ENCODE measurements at regions not wholly inside any gene's neighbourhood (a gene's known extent, or its start where the extent isn't known, plus 50 kb on each side); places are given as distances from the start of the nearest gene placed in this dataset.
A peak's percentile ranks its signal among the peaks of the same experiment; 100 is the strongest.
"Not testable (repeated sequence)": the region's sequence is repeated elsewhere in the genome, so short reads cannot be mapped to it uniquely, and the experiment has no call there.

GRCh38 chr6:10180138-10181074 lies 234.5 kb downstream of the TFAP2A start:
- DNase-seq (ENCODE audit: low spot score) = no peak

- DNase-seq (ENCODE audit: low spot score) = no peak
Measured at GRCh38 chr6:10177704-10178103, 237.2 kb downstream of the TFAP2A start.

GRCh38 chr6:10175362-10175761 lies 239.5 kb downstream of the TFAP2A start:
- DNase-seq (ENCODE audit: low spot score) = no peak

- DNase-seq (ENCODE audit: low spot score) = no peak
Measured at GRCh38 chr6:10174761-10175160, 240.1 kb downstream of the TFAP2A start.

- no peak for DNase-seq (ENCODE audit: low spot score)
Measured at GRCh38 chr6:10174056-10174455, 240.8 kb downstream of the TFAP2A start.

GRCh38 chr6:10171706-10172105 lies 243.2 kb downstream of the TFAP2A start:
- not testable (repeated sequence) for DNase-seq (ENCODE audit: low spot score)

- no peak for DNase-seq (ENCODE audit: low spot score)
Measured at GRCh38 chr6:10170816-10171215, 244.1 kb downstream of the TFAP2A start.

- no peak for DNase-seq (ENCODE audit: low spot score)
Measured at GRCh38 chr6:10166031-10166430, 248.8 kb downstream of the TFAP2A start.

- no peak for DNase-seq (ENCODE audit: low spot score)
Measured at GRCh38 chr6:10163203-10163962, 251.5 kb downstream of the TFAP2A start.

GRCh38 chr6:10156875-10157274 lies 258.0 kb downstream of the TFAP2A start:
- DNase-seq (ENCODE audit: low spot score) = no peak

- no peak for DNase-seq (ENCODE audit: low spot score)
Measured at GRCh38 chr6:10154251-10154650, 260.6 kb downstream of the TFAP2A start.

- DNase-seq (ENCODE audit: low spot score) = no peak
Measured at GRCh38 chr6:10151144-10151915, 263.5 kb downstream of the TFAP2A start.

- DNase-seq (ENCODE audit: low spot score) = no peak
Measured at GRCh38 chr6:10149603-10150002, 265.3 kb downstream of the TFAP2A start.

- peak; percentile 39 for DNase-seq (ENCODE audit: low spot score)
Measured at GRCh38 chr6:10146715-10147451, 268.0 kb downstream of the TFAP2A start.

GRCh38 chr6:10144772-10145171 lies 270.1 kb downstream of the TFAP2A start:
- DNase-seq (ENCODE audit: low spot score) = no peak

GRCh38 chr6:10141746-10142443 lies 273.0 kb downstream of the TFAP2A start:
- DNase-seq (ENCODE audit: low spot score) = no peak

- DNase-seq (ENCODE audit: low spot score) = no peak
Measured at GRCh38 chr6:10140824-10141223, 274.1 kb downstream of the TFAP2A start.

- no peak for DNase-seq (ENCODE audit: low spot score)
Measured at GRCh38 chr6:10140136-10140535, 274.7 kb downstream of the TFAP2A start.

- DNase-seq (ENCODE audit: low spot score) = no peak
Measured at GRCh38 chr6:10138917-10139316, 276.0 kb downstream of the TFAP2A start.

- no peak for DNase-seq (ENCODE audit: low spot score)
Measured at GRCh38 chr6:10136636-10137035, 278.2 kb downstream of the TFAP2A start.

- DNase-seq (ENCODE audit: low spot score) = not testable (repeated sequence)
Measured at GRCh38 chr6:10134185-10134584, 280.7 kb downstream of the TFAP2A start.
